Cardiac muscle cell (in vitro differentiated cells and primary cell): ENCODE measurements at regions not wholly inside any gene's neighbourhood (a gene's known extent, or its start where the extent isn't known, plus 50 kb on each side); places are given as distances from the start of the nearest gene placed in this dataset.
A peak's percentile ranks its signal among the peaks of the same experiment; 100 is the strongest.

ENCODE experiments used
- DNase-seq, 2 donors: peaks; one replicate each; pipeline versions ENCODE4 v3.0.0 to v3.0.0-alpha.2; 2010 to 2017; ENCODE audit warnings: low read depth in 1 of 2, low spot score in 1 of 2
- H3K27ac ChIP-seq: fragments of 200-600 bp; sonication (generic); 2 replicates; pipeline ENCODE4 v1.5.1; 2016
- H3K27me3 ChIP-seq: fragments of 200-600 bp; sonication (generic); 2 replicates; pipeline ENCODE4 v1.6.0; 2016; ENCODE audit warnings: control low read depth
- H3K36me3 ChIP-seq: fragments of 200-600 bp; sonication (generic); 2 replicates; pipeline ENCODE4 v1.5.1; 2016; ENCODE audit warnings: control low read depth
- H3K4me1 ChIP-seq: fragments of 200-600 bp; sonication (generic); 2 replicates; pipeline ENCODE4 v1.8.1; 2017; ENCODE audit warnings: low read depth, mild to moderate bottlenecking, mixed run types
- H3K4me3 ChIP-seq: fragments of 200-600 bp; sonication (generic); 2 replicates; pipeline ENCODE4 v1.5.1; 2016; ENCODE audit warnings: mild to moderate bottlenecking
- H3K9me3 ChIP-seq: fragments of 200-600 bp; sonication (generic); 2 replicates; pipeline ENCODE4 v1.5.1; 2017; ENCODE audit warnings: low read depth, mild to moderate bottlenecking, control low read depth
- CTCF ChIP-seq: IDR thresholded peaks from 2 replicates; pipeline ENCODE4 v1.5.1; 2012; ENCODE audit warnings: low read depth, mild to moderate bottlenecking, low read length

DNA sequence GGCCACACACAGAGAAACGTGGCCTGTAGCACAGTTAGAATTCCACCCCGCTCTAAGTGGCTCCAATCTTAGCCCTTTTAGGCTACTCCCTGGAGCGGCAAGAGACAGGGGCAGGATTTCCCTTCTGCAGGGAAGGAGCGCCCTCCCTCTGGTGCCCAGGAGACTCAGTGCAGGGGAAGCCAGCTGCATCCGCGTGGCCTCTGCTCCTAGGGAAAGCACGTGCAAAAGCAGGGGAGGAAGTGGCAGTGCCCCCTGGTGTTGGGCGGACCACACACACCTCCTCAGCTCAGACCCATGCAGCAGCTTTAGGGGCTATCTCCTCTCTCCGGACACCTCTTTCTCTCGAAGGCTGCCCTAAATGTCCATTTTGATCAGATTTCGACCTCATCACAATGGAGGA, 50.0 kb downstream of the SPRING1 start:
- no peaks in the 10 kb centered on the region for H3K9me3 ChIP-seq
- H3K4me1 ChIP-seq, result peaks cover 8% of the 10 kb centered on the region
- peak; percentile 47 for TF ChIP-seq CTCF
- H3K27ac ChIP-seq, result no peak overlapping the region
- peak; percentile 22 to 26 for DNase-seq
- no peaks in the 10 kb centered on the region for H3K36me3 ChIP-seq
- no peak overlapping the region for H3K4me3 ChIP-seq
- no peaks in the 10 kb centered on the region for H3K27me3 ChIP-seq

- no peak for TF ChIP-seq CTCF
- no peak overlapping the region for H3K4me3 ChIP-seq
- H3K9me3 ChIP-seq, result no peaks in the 10 kb centered on the region
- H3K4me1 ChIP-seq, result peaks cover under 1% of the 10 kb centered on the region
- no peak for DNase-seq
- H3K27ac ChIP-seq, result no peak overlapping the region
- no peaks in the 10 kb centered on the region for H3K27me3 ChIP-seq
- no peaks in the 10 kb centered on the region for H3K36me3 ChIP-seq
Observed at GRCh38 chr12:116684891-116685290, 53.0 kb downstream of the SPRING1 start.

- no peaks in the 10 kb centered on the region for H3K9me3 ChIP-seq
- TF ChIP-seq CTCF, result no peak
- H3K4me3 ChIP-seq, result no peak overlapping the region
- no peak for DNase-seq
- no peaks in the 10 kb centered on the region for H3K36me3 ChIP-seq
- no peak overlapping the region for H3K27ac ChIP-seq
- no peaks in the 10 kb centered on the region for H3K4me1 ChIP-seq
- no peaks in the 10 kb centered on the region for H3K27me3 ChIP-seq
Observed at GRCh38 chr12:116677202-116677661, 60.6 kb downstream of the SPRING1 start.

GRCh38 chr12:116675339-116676107, 62.3 kb downstream of the SPRING1 start:
- H3K27ac ChIP-seq, result no peak overlapping the region
- no peak for TF ChIP-seq CTCF

GRCh38 chr12:116674643-116675183, 63.2 kb downstream of the SPRING1 start:
- Histone ChIP-seq H3K4me3 (no peak overlapping the region), H3K36me3 (no peaks in the 10 kb centered on the region), H3K9me3 (no peaks in the 10 kb centered on the region), H3K4me1 (no peaks in the 10 kb centered on the region), H3K27me3 (no peaks in the 10 kb centered on the region), H3K27ac (no peak overlapping the region)
- TF ChIP-seq CTCF, result no peak
- no peak for DNase-seq

More at GRCh38 chr12:116675339-116676107, 62.3 kb downstream of the SPRING1 start:
- no peak for DNase-seq
- Histone ChIP-seq H3K4me3 (no peak overlapping the region), H3K9me3 (no peaks in the 10 kb centered on the region), H3K27me3 (no peaks in the 10 kb centered on the region), H3K4me1 (no peaks in the 10 kb centered on the region), H3K36me3 (no peaks in the 10 kb centered on the region)
